ENCODE measurements at regions not wholly inside any gene's neighbourhood (a gene's known extent, or its start where the extent isn't known, plus 50 kb on each side); places are given as distances from the start of the nearest gene placed in this dataset.

GRCh38 chr10:93142534-93142933 is 68.8 kb downstream of the CYP26A1 start:
- Mint-ChIP-seq H3K4me1 (ENCODE audit: low read depth, unreplicated experiment) (no peaks in the 10 kb centered on the region), H3K27me3 (ENCODE audit: unreplicated experiment) (no peaks in the 10 kb centered on the region), H3K27ac (ENCODE audit: unreplicated experiment) (no peak overlapping the region), H3K4me3 (ENCODE audit: low read depth, unreplicated experiment) (no peak overlapping the region), H3K36me3 (ENCODE audit: insufficient read depth, unreplicated experiment) (no peaks in the 10 kb centered on the region), H3K9me3 (ENCODE audit: low read depth, unreplicated experiment) (peaks cover 6% of the 10 kb centered on the region)
- TF ChIP-seq CTCF (IDR thresholded peaks at IDR 0.05; ENCODE audit: unreplicated experiment), result no peak
- no TSS peak for BruUV-seq (replicated peaks)
- CTCF ChIA-PET, result no interaction called here
- no peak for DNase-seq
- intact Hi-C loops (cut with micrococcal nuclease; ENCODE audit: unreplicated experiment), result no loop called here

- Mint-ChIP-seq H3K27ac (ENCODE audit: unreplicated experiment) (no peak overlapping the region), H3K4me3 (ENCODE audit: low read depth, unreplicated experiment) (no peak overlapping the region), H3K36me3 (ENCODE audit: insufficient read depth, unreplicated experiment) (no peaks in the 10 kb centered on the region), H3K4me1 (ENCODE audit: low read depth, unreplicated experiment) (peaks cover 2% of the 10 kb centered on the region), H3K9me3 (ENCODE audit: low read depth, unreplicated experiment) (peaks cover 6% of the 10 kb centered on the region), H3K27me3 (ENCODE audit: unreplicated experiment) (no peaks in the 10 kb centered on the region)
- no TSS peak for BruUV-seq (replicated peaks)
- TF ChIP-seq CTCF (IDR thresholded peaks at IDR 0.05; ENCODE audit: unreplicated experiment), result no peak
- CTCF ChIA-PET, result no interaction called here
- no peak for DNase-seq
- intact Hi-C loops (cut with micrococcal nuclease; ENCODE audit: unreplicated experiment), result no loop called here
These were observed 69.6 kb downstream of the CYP26A1 start for GRCh38 chr10:93143281-93143680.

GRCh38 chr10:93146336-93146735 is 72.6 kb downstream of the CYP26A1 start:
- H3K4me1 Mint-ChIP-seq (ENCODE audit: low read depth, unreplicated experiment), result peaks cover 22% of the 10 kb centered on the region
- no peak overlapping the region for H3K27ac Mint-ChIP-seq (ENCODE audit: unreplicated experiment)
- H3K36me3 Mint-ChIP-seq (ENCODE audit: insufficient read depth, unreplicated experiment), result no peaks in the 10 kb centered on the region
- DNase-seq, result no peak
- CTCF ChIA-PET, result no interaction called here
- no peak for TF ChIP-seq CTCF (IDR thresholded peaks at IDR 0.05; ENCODE audit: unreplicated experiment)
- no peaks in the 10 kb centered on the region for H3K27me3 Mint-ChIP-seq (ENCODE audit: unreplicated experiment)
- no peaks in the 10 kb centered on the region for H3K9me3 Mint-ChIP-seq (ENCODE audit: low read depth, unreplicated experiment)
- intact Hi-C loops (cut with micrococcal nuclease; ENCODE audit: unreplicated experiment), result no loop called here
- no peak overlapping the region for H3K4me3 Mint-ChIP-seq (ENCODE audit: low read depth, unreplicated experiment)
- BruUV-seq (replicated peaks), result no TSS peak

GRCh38 chr10:93147281-93147680 is 73.6 kb downstream of the CYP26A1 start:
- intact Hi-C loops (cut with micrococcal nuclease; ENCODE audit: unreplicated experiment), result no loop called here

More at GRCh38 chr10:93147281-93147680, 73.6 kb downstream of the CYP26A1 start:
- DNase-seq, result no peak
- H3K4me1 Mint-ChIP-seq (ENCODE audit: low read depth, unreplicated experiment), result peaks cover 26% of the 10 kb centered on the region
- H3K36me3 Mint-ChIP-seq (ENCODE audit: insufficient read depth, unreplicated experiment), result no peaks in the 10 kb centered on the region
- no peak for TF ChIP-seq CTCF (IDR thresholded peaks at IDR 0.05; ENCODE audit: unreplicated experiment)
- H3K27me3 Mint-ChIP-seq (ENCODE audit: unreplicated experiment), result no peaks in the 10 kb centered on the region
- no peak overlapping the region for H3K27ac Mint-ChIP-seq (ENCODE audit: unreplicated experiment)
- no peak overlapping the region for H3K4me3 Mint-ChIP-seq (ENCODE audit: low read depth, unreplicated experiment)
- CTCF ChIA-PET, result no interaction called here
- BruUV-seq (replicated peaks), result no TSS peak
- no peaks in the 10 kb centered on the region for H3K9me3 Mint-ChIP-seq (ENCODE audit: low read depth, unreplicated experiment)
